Neural progenitor cell (in vitro differentiated cells): ENCODE measurements at regions not wholly inside any gene's neighbourhood (a gene's known extent, or its start where the extent isn't known, plus 50 kb on each side); places are given as distances from the start of the nearest gene placed in this dataset.
"Not testable (repeated sequence)": the region's sequence is repeated elsewhere in the genome, so short reads cannot be mapped to it uniquely, and the experiment has no call there.

ENCODE experiments used
- DNase-seq: peaks from one replicate; pipeline ENCODE4 v3.0.0-alpha.2; 2016; ENCODE audit warnings: low spot score
- H2AFZ ChIP-seq: fragments of 200-600 bp; sonication (generic); replicated peaks from 2 replicates; pipeline ENCODE4 v1.6.1; 2016; ENCODE audit warnings: antibody characterized with exemption
- H3F3A ChIP-seq: fragments of 200-600 bp; sonication (generic); 2 replicates; pipeline ENCODE4 v1.6.1; 2016; ENCODE audit warnings: antibody characterized with exemption, low read depth
- H3K27ac ChIP-seq: fragments of 200-600 bp; sonication (generic); 2 replicates; pipeline ENCODE4 v1.5.1; 2016; ENCODE audit warnings: mild to moderate bottlenecking
- H3K27me3 ChIP-seq: fragments of 200-600 bp; sonication (generic); 2 replicates; pipeline ENCODE4 v1.6.1; 2016; ENCODE audit warnings: mild to moderate bottlenecking, moderate library complexity
- H3K36me3 ChIP-seq: fragments of 200-600 bp; sonication (generic); 2 replicates; pipeline ENCODE4 v1.5.1; 2016
- H3K4me1 ChIP-seq: fragments of 200-600 bp; sonication (generic); 2 replicates; pipeline ENCODE4 v1.6.1; 2016; ENCODE audit warnings: mixed run types
- H3K4me2 ChIP-seq: fragments of 200-600 bp; sonication (generic); 2 replicates; pipeline ENCODE4 v1.6.1; 2016
- H3K4me3 ChIP-seq: fragments of 200-600 bp; sonication (generic); 2 replicates; pipeline ENCODE4 v1.5.1; 2016
- H3K79me2 ChIP-seq: fragments of 200-600 bp; sonication (generic); 2 replicates; pipeline ENCODE4 v1.6.1; 2016; ENCODE audit warnings: low read depth
- H3K9ac ChIP-seq: fragments of 200-600 bp; sonication (generic); 2 replicates; pipeline ENCODE4 v1.6.1; 2016
- H3K9me3 ChIP-seq: fragments of 200-600 bp; sonication (generic); 2 replicates; pipeline ENCODE4 v1.5.1; 2016; ENCODE audit warnings: low read depth
- H4K20me1 ChIP-seq: fragments of 200-600 bp; sonication (generic); 2 replicates; pipeline ENCODE4 v1.6.1; 2016; ENCODE audit warnings: low read depth
- H3K27ac Mint-ChIP-seq: 3 replicates; pipeline ENCODE4 v1.8.0; 2021; ENCODE audit warnings: mixed read lengths
- H3K27me3 Mint-ChIP-seq: 2 replicates; pipeline ENCODE4 v1.8.0; 2022; ENCODE audit warnings: low read depth, mild to moderate bottlenecking, inconsistent platforms, moderate library complexity, mixed read lengths; ENCODE audit not compliant: insufficient read depth
- H3K36me3 Mint-ChIP-seq: 3 replicates; pipeline ENCODE4 v1.8.0; 2021; ENCODE audit warnings: mixed read lengths
- H3K4me1 Mint-ChIP-seq: 3 replicates; pipeline ENCODE4 v1.8.0; 2021; ENCODE audit warnings: mixed read lengths
- H3K4me3 Mint-ChIP-seq: 3 replicates; pipeline ENCODE4 v1.8.0; 2021; ENCODE audit warnings: mild to moderate bottlenecking, moderate library complexity, mixed read lengths
- H3K9me3 Mint-ChIP-seq: 3 replicates; pipeline ENCODE4 v1.8.0; 2020; ENCODE audit warnings: mixed read lengths
- EZH2 ChIP-seq: fragments of 200-600 bp; sonication (generic); IDR thresholded peaks from 2 replicates; pipeline ENCODE4 v1.6.1; 2017; ENCODE audit warnings: antibody characterized with exemption, mild to moderate bottlenecking, moderate library complexity
- EZH2phosphoT487 ChIP-seq: fragments of 200-600 bp; sonication (generic); IDR thresholded peaks from 2 replicates; pipeline ENCODE4 v1.6.1; 2017; ENCODE audit warnings: antibody characterized with exemption
- TF ChIP-seq, protein P1 (sequence below): fragments of 200-600 bp; sonication (generic); IDR thresholded peaks from 2 replicates; pipeline ENCODE4 v1.5.1; 2017; ENCODE audit warnings: antibody characterized with exemption, mild to moderate bottlenecking

- H3K27ac Mint-ChIP-seq, H2AFZ ChIP-seq, H4K20me1 ChIP-seq, H3K4me1 Mint-ChIP-seq, H3K4me1 ChIP-seq, H3K36me3 ChIP-seq, H3K36me3 Mint-ChIP-seq, H3K9ac ChIP-seq, H3K9me3 Mint-ChIP-seq, H3K9me3 ChIP-seq, H3K79me2 ChIP-seq, H3K27ac ChIP-seq, H3F3A ChIP-seq, DNase-seq: not testable (repeated sequence)
- H3K27me3 Mint-ChIP-seq, result peaks cover 12% of the 10 kb centered on the region
- Histone ChIP-seq H3K4me3 (peak overlapping the region; percentile 89), H3K4me2 (peak overlapping the region; percentile 98), H3K27me3 (peaks cover 55% of the 10 kb centered on the region)
- peak overlapping the region; percentile 84 for H3K4me3 Mint-ChIP-seq
Measured at GRCh38 chr3:75579091-75579490, 85.0 kb upstream of the FRG2C start.

DNA sequence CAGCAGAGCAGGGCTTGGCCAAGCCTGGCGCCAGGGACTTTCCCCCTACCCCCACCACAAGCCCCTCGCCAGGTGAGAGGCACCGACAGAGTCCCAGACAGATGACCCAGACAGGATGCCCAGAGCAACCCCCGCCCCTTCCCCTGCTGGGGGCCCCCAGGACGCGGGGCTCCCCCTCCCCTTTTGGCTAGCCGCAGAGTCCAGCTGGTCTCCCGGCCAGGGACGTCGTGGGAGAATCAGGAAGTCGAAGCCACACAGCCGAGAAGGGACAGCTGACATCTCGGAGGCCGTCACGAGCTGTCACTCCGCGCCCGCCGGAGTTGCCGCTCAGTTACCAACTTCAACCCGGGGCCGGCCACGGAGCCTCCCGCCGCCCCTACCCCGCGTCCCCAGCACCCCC is 84.6 kb upstream of the FRG2C start:
- H3K9ac ChIP-seq, H3K27ac Mint-ChIP-seq, H4K20me1 ChIP-seq, H3K36me3 Mint-ChIP-seq, H3K4me1 Mint-ChIP-seq, H3K27ac ChIP-seq, H3K36me3 ChIP-seq, H3K9me3 Mint-ChIP-seq, H3K79me2 ChIP-seq, H3F3A ChIP-seq, H3K9me3 ChIP-seq, H3K4me1 ChIP-seq: not testable (repeated sequence)
- peak; percentile 12 for DNase-seq
- H3K27me3 Mint-ChIP-seq, result peaks cover 12% of the 10 kb centered on the region
- H3K27me3 ChIP-seq, result peaks cover 55% of the 10 kb centered on the region
- peak overlapping the region; percentile 84 for H3K4me3 Mint-ChIP-seq
- H3K4me2 ChIP-seq, result peak overlapping the region; percentile 98
- peak overlapping the region; percentile 100 for H2AFZ ChIP-seq
- peak overlapping the region; percentile 89 for H3K4me3 ChIP-seq

- not testable (repeated sequence) for H3K79me2 ChIP-seq, H3K9me3 Mint-ChIP-seq, H3K4me1 ChIP-seq, H3K36me3 ChIP-seq, H3K27ac ChIP-seq, H4K20me1 ChIP-seq, H3K27me3 Mint-ChIP-seq, H3K27ac Mint-ChIP-seq, H3K36me3 Mint-ChIP-seq, H3K4me1 Mint-ChIP-seq, H3F3A ChIP-seq, H3K9ac ChIP-seq, H3K9me3 ChIP-seq
- Histone ChIP-seq H3K4me2 (peak overlapping the region; percentile 98), H3K4me3 (peak overlapping the region; percentile 89), H2AFZ (peak overlapping the region; percentile 100), H3K27me3 (peaks cover 55% of the 10 kb centered on the region)
- H3K4me3 Mint-ChIP-seq, result peak overlapping the region; percentile 86
- DNase-seq, result peak; percentile 60
- TF ChIP-seq, protein P1, sequence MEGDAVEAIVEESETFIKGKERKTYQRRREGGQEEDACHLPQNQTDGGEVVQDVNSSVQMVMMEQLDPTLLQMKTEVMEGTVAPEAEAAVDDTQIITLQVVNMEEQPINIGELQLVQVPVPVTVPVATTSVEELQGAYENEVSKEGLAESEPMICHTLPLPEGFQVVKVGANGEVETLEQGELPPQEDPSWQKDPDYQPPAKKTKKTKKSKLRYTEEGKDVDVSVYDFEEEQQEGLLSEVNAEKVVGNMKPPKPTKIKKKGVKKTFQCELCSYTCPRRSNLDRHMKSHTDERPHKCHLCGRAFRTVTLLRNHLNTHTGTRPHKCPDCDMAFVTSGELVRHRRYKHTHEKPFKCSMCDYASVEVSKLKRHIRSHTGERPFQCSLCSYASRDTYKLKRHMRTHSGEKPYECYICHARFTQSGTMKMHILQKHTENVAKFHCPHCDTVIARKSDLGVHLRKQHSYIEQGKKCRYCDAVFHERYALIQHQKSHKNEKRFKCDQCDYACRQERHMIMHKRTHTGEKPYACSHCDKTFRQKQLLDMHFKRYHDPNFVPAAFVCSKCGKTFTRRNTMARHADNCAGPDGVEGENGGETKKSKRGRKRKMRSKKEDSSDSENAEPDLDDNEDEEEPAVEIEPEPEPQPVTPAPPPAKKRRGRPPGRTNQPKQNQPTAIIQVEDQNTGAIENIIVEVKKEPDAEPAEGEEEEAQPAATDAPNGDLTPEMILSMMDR, result peak; percentile 69
- TF ChIP-seq EZH2, result peak; percentile 57
- peak; percentile 45 for TF ChIP-seq EZH2phosphoT487
Measured at GRCh38 chr3:75579981-75580782, 83.9 kb upstream of the FRG2C start.

GRCh38 chr3:75582536-75582935 is 81.6 kb upstream of the FRG2C start:
- H3K79me2 ChIP-seq, H3K9me3 ChIP-seq, H3K36me3 Mint-ChIP-seq, H3K4me3 Mint-ChIP-seq, H4K20me1 ChIP-seq, H3K4me3 ChIP-seq, H3F3A ChIP-seq, H3K4me1 ChIP-seq, H3K27ac ChIP-seq, H2AFZ ChIP-seq, H3K4me2 ChIP-seq, H3K9ac ChIP-seq, DNase-seq, H3K9me3 Mint-ChIP-seq, H3K36me3 ChIP-seq, H3K4me1 Mint-ChIP-seq, H3K27me3 Mint-ChIP-seq, H3K27ac Mint-ChIP-seq: not testable (repeated sequence)
- H3K27me3 ChIP-seq, result peaks cover 50% of the 10 kb centered on the region

DNA sequence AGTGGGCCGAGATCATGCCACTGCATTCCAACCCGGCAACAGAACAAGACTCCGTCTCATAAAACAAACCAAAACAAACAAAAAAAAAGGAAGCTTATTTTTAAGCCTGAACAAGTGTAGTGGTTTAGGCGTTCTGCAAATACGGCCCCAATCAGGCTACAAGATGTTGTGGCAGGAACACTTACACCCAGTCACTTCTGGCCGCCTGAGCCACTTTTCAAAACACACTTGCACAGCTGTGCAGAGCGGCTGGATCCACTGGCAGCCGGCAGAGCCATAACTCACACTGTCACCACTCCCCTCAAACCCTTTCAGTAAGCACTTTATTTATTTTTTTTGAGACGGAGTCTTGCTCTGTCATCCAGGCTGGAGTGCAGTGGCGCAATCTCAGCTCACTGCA is 81.0 kb upstream of the FRG2C start:
- H3K4me1 ChIP-seq, DNase-seq, H4K20me1 ChIP-seq, H3K4me1 Mint-ChIP-seq, H3F3A ChIP-seq, H3K4me3 ChIP-seq, H3K27ac ChIP-seq, H3K27ac Mint-ChIP-seq, H3K4me2 ChIP-seq, H3K9me3 ChIP-seq, H3K9ac ChIP-seq, H3K4me3 Mint-ChIP-seq, H2AFZ ChIP-seq, H3K27me3 Mint-ChIP-seq, H3K36me3 Mint-ChIP-seq, H3K36me3 ChIP-seq, H3K9me3 Mint-ChIP-seq, H3K79me2 ChIP-seq: not testable (repeated sequence)
- H3K27me3 ChIP-seq, result peaks cover 44% of the 10 kb centered on the region

GRCh38 chr3:75587695-75588094 is 76.4 kb upstream of the FRG2C start:
- H3K27me3 ChIP-seq, H3K4me3 Mint-ChIP-seq, H3K4me2 ChIP-seq, H3K79me2 ChIP-seq, H3F3A ChIP-seq, DNase-seq, H3K9ac ChIP-seq, H3K36me3 ChIP-seq, H3K9me3 Mint-ChIP-seq, H4K20me1 ChIP-seq, H2AFZ ChIP-seq, H3K27ac ChIP-seq, H3K9me3 ChIP-seq, H3K36me3 Mint-ChIP-seq, H3K4me1 ChIP-seq, H3K27ac Mint-ChIP-seq, H3K4me3 ChIP-seq, H3K27me3 Mint-ChIP-seq, H3K4me1 Mint-ChIP-seq: not testable (repeated sequence)

GRCh38 chr3:75590382-75590781 is 73.7 kb upstream of the FRG2C start:
- not testable (repeated sequence) for H3K9ac ChIP-seq, H3K4me3 Mint-ChIP-seq, H3K79me2 ChIP-seq, H3K36me3 ChIP-seq, H3K4me1 Mint-ChIP-seq, H3K9me3 ChIP-seq, H2AFZ ChIP-seq, H3K4me3 ChIP-seq, H3K4me1 ChIP-seq, H3K27me3 Mint-ChIP-seq, H3K27me3 ChIP-seq, H3K36me3 Mint-ChIP-seq, DNase-seq, H3F3A ChIP-seq, H3K4me2 ChIP-seq, H4K20me1 ChIP-seq, H3K27ac Mint-ChIP-seq, H3K9me3 Mint-ChIP-seq, H3K27ac ChIP-seq
